HepG2 (cell line): ENCODE measurements at regions not wholly inside any gene's neighbourhood (a gene's known extent, or its start where the extent isn't known, plus 50 kb on each side); places are given as distances from the start of the nearest gene placed in this dataset.

ENCODE experiments used
- ATAC-seq: fragments of 200-7000 bp; cut with Tn5 transposase; 3 replicates; pipeline ENCODE4 v1.9.1; 2020; ENCODE audit warnings: mild to moderate bottlenecking, moderate library complexity
- BruUV-seq: library from RNA; stranded (reverse); fragments of 400-500 nt; replicated peaks from 2 replicates; lab custom pipeline; 2021; lab: Mats Ljungman, UMichigan
- CTCF ChIA-PET: fragments of 300-600 bp; formaldehyde crosslinking; extraction: SDS; loops from one replicate; lab custom pipeline; 2021; ENCODE audit warnings: low total read pairs, inconsistent platforms, low intra/inter-chr PET ratio; lab: Yijun Ruan, JAX
- POLR2A ChIA-PET: fragments of 350-600 bp; sonication (Branson Sonifier 250); formaldehyde crosslinking; loops from one replicate; lab custom pipeline; 2020; ENCODE audit warnings: antibody characterized with exemption, inconsistent platforms; lab: Yijun Ruan, JAX
- DNase-seq: peaks from one replicate; pipeline ENCODE4 v3.0.0-alpha.2; 2015; ENCODE audit warnings: low spot score
- FAIRE-seq: peaks from 3 replicates; lab custom pipeline; 2011; peaks lifted over from hg19 to GRCh38; lab: Jason Lieb, UNC
- H2AFZ ChIP-seq: one replicate; pipeline ENCODE4 v1.6.1; 2011; ENCODE audit warnings: low read length, inconsistent platforms
- H3K27ac ChIP-seq: fragments of 300-600 bp; 3 replicates; pipeline ENCODE4 v1.8.0; 2011; ENCODE audit warnings: mixed run types, mild to moderate bottlenecking, mixed read lengths, low read length, inconsistent platforms; ENCODE audit not compliant: insufficient read depth; ENCODE audit errors: extremely low read length
- H3K27me3 ChIP-seq, 2 experiments: fragments of 200-600 bp in 1 of 2; 2 replicates in 1 of 2; 3 replicates in 1 of 2; pipeline versions ENCODE4 v1.6.0 to v1.8.0; 2011; ENCODE audit warnings: low read length in 2 of 2, mild to moderate bottlenecking in 2 of 2, moderate library complexity in 2 of 2, inconsistent platforms in 1 of 2; ENCODE audit not compliant: insufficient read depth in 2 of 2, control insufficient read depth in 1 of 2
- H3K36me3 ChIP-seq, 2 experiments: fragments of 200-600 bp in 1 of 2; replicated peaks in 1 of 2; 2 replicates in 1 of 2; 3 replicates in 1 of 2; pipeline versions ENCODE4 v1.5.1 to v1.8.0; 2011; ENCODE audit warnings: low read length in 2 of 2, inconsistent platforms in 1 of 2; ENCODE audit not compliant: insufficient read depth in 2 of 2, control insufficient read depth in 1 of 2
- H3K4me1 ChIP-seq: 2 replicates; pipeline ENCODE4 v1.5.1; 2012; ENCODE audit warnings: low read length, inconsistent platforms; ENCODE audit not compliant: insufficient read depth
- H3K4me2 ChIP-seq: 2 replicates; pipeline ENCODE4 v1.6.0; 2011; ENCODE audit warnings: low read depth, low read length, inconsistent platforms
- H3K4me3 ChIP-seq, 3 experiments: fragments of 200-600 bp in 1 of 3; sonication (generic), shearing (Covaris generic) in 1 of 3; replicated peaks in 1 of 3; 2 replicates each; pipeline ENCODE4 v1.5.1; 2011 to 2016; ENCODE audit warnings: low read length in 3 of 3, inconsistent platforms in 2 of 3, low read depth in 2 of 3, mild to moderate bottlenecking in 2 of 3, control low read depth in 1 of 3, mixed read lengths in 1 of 3; ENCODE audit not compliant: insufficient read depth in 1 of 3
- H3K79me2 ChIP-seq: one replicate; pipeline ENCODE4 v1.6.1; 2011; ENCODE audit warnings: low read length, inconsistent platforms; ENCODE audit not compliant: insufficient read depth
- H3K9ac ChIP-seq: 2 replicates; pipeline ENCODE4 v1.6.0; 2011; ENCODE audit warnings: mild to moderate bottlenecking, low read depth, low read length, inconsistent platforms; ENCODE audit not compliant: insufficient read depth
- H3K9me3 ChIP-seq: 2 replicates; pipeline ENCODE4 v1.5.1; 2012; ENCODE audit warnings: mild to moderate bottlenecking, low read length
- H4K20me1 ChIP-seq: 2 replicates; pipeline ENCODE4 v1.6.0; 2011; ENCODE audit warnings: inconsistent platforms, mild to moderate bottlenecking, low read length, moderate library complexity; ENCODE audit not compliant: insufficient read depth
- PRPF4 ChIP-seq: fragments of 200-400 bp; formaldehyde crosslinking; IDR thresholded peaks from 2 replicates; pipeline ENCODE4 v1.6.1; 2016; ENCODE audit warnings: low read length, low read depth; ENCODE audit not compliant: poor library complexity, severe bottlenecking
- TBX2 ChIP-seq: sonication (generic); formaldehyde crosslinking; IDR thresholded peaks from 2 replicates; pipeline ENCODE4 v1.5.0; 2020; ENCODE audit warnings: missing genetic modification reagents, mild to moderate bottlenecking, borderline replicate concordance
- ZNF432 ChIP-seq: sonication (generic); formaldehyde crosslinking; IDR thresholded peaks from 2 replicates; pipeline ENCODE4 v1.5.0; 2020; ENCODE audit warnings: missing genetic modification reagents, mild to moderate bottlenecking, borderline replicate concordance
- ZNF788 ChIP-seq: sonication (generic); formaldehyde crosslinking; IDR thresholded peaks from 2 replicates; pipeline ENCODE4 v1.5.0; 2020; ENCODE audit warnings: mild to moderate bottlenecking, missing genetic modification reagents, borderline replicate concordance
- WGBS: methylation state at CpG from one replicate; pipeline ENCODE4 v1.1.6; 2017; ENCODE audit warnings: low lambda C conversion rate; 5-methylcytosine and 5-hydroxymethylcytosine counted together
- in situ Hi-C: cut with HindIII; loops from 2 replicates; pipeline ENCODE4 v1.10.0; 2017; ENCODE audit warnings: low pct_unique_long_range_greater_than_20kb; ENCODE audit not compliant: extremely low pct_ligation_motif_present
- intact Hi-C: fragments of 100-400 bp; cut with micrococcal nuclease; formaldehyde crosslinking; loops from one replicate; pipeline ENCODE4 v1.10.0; 2022; ENCODE audit not compliant: unreplicated experiment
- TF ChIP-seq, protein P1 (sequence below): sonication (generic); formaldehyde crosslinking; conservative IDR thresholded peaks from 2 replicates; pipeline ENCODE4 v1.4.0; 2020; ENCODE audit warnings: mild to moderate bottlenecking, missing genetic modification reagents, moderate library complexity

GRCh38 chr11:93084727-93085505, 112.9 kb downstream of the SLC36A4 start:
- 53% methylated on average over 2 of the region's 2 CpGs for WGBS

More at GRCh38 chr11:93084727-93085505, 112.9 kb downstream of the SLC36A4 start:
- H3K4me2 ChIP-seq, result no peak overlapping the region
- H3K27me3 ChIP-seq, result no peaks in the 10 kb centered on the region
- DNase-seq (no peak), ATAC-seq (no peak), FAIRE-seq (no peak)
- BruUV-seq, result no TSS peak
- no peaks in the 10 kb centered on the region for H3K9me3 ChIP-seq
- no peak overlapping the region for H3K4me3 ChIP-seq
- intact Hi-C loops, result no loop called here
- no peak overlapping the region for H3K27ac ChIP-seq
- CTCF ChIA-PET, result no interaction called here
- in situ Hi-C loops, result no loop called here
- H4K20me1 ChIP-seq, result no peaks in the 10 kb centered on the region
- TF ChIP-seq, protein P1, sequence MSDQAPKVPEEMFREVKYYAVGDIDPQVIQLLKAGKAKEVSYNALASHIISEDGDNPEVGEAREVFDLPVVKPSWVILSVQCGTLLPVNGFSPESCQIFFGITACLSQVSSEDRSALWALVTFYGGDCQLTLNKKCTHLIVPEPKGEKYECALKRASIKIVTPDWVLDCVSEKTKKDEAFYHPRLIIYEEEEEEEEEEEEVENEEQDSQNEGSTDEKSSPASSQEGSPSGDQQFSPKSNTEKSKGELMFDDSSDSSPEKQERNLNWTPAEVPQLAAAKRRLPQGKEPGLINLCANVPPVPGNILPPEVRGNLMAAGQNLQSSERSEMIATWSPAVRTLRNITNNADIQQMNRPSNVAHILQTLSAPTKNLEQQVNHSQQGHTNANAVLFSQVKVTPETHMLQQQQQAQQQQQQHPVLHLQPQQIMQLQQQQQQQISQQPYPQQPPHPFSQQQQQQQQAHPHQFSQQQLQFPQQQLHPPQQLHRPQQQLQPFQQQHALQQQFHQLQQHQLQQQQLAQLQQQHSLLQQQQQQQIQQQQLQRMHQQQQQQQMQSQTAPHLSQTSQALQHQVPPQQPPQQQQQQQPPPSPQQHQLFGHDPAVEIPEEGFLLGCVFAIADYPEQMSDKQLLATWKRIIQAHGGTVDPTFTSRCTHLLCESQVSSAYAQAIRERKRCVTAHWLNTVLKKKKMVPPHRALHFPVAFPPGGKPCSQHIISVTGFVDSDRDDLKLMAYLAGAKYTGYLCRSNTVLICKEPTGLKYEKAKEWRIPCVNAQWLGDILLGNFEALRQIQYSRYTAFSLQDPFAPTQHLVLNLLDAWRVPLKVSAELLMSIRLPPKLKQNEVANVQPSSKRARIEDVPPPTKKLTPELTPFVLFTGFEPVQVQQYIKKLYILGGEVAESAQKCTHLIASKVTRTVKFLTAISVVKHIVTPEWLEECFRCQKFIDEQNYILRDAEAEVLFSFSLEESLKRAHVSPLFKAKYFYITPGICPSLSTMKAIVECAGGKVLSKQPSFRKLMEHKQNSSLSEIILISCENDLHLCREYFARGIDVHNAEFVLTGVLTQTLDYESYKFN (CRISPR knock-in tag), result no peak
- TF ChIP-seq TBX2 (CRISPR knock-in tag) (no peak), PRPF4 (no peak), ZNF432 (CRISPR knock-in tag) (no peak), ZNF788 (CRISPR knock-in tag) (no peak)
- H3K4me1 ChIP-seq, result no peaks in the 10 kb centered on the region
- no peak overlapping the region for H2AFZ ChIP-seq
- H3K9ac ChIP-seq, result no peak overlapping the region
- no peaks in the 10 kb centered on the region for H3K36me3 ChIP-seq
- POLR2A ChIA-PET, result no interaction called here
- no peaks in the 10 kb centered on the region for H3K79me2 ChIP-seq
